Gastroesophageal sphincter (tissue), 3 donors: ENCODE measurements at regions not wholly inside any gene's neighbourhood (a gene's known extent, or its start where the extent isn't known, plus 50 kb on each side); places are given as distances from the start of the nearest gene placed in this dataset.

Experiments
- CTCF ChIP-seq, 4 experiments: fragments of 200-600 bp in 2 of 4; fragments of 450-650 bp in 2 of 4; sonication (generic) in 1 of 4; IDR thresholded peaks; one replicate each; pipeline ENCODE4 v1.5.1; 2017 to 2019; ENCODE audit warnings: antibody characterized with exemption in 4 of 4, mild to moderate bottlenecking in 2 of 4, moderate library complexity in 2 of 4
- EP300 ChIP-seq: sonication (generic); formaldehyde crosslinking; IDR thresholded peaks from one replicate; pipeline ENCODE4 v1.6.1; 2017; ENCODE audit warnings: antibody characterized with exemption, mild to moderate bottlenecking
- POLR2A ChIP-seq, 2 donors: fragments of 450-650 bp; IDR thresholded peaks; one replicate each; pipeline ENCODE4 v1.6.1; 2017; ENCODE audit warnings: antibody characterized with exemption in 2 of 2, mild to moderate bottlenecking in 2 of 2, moderate library complexity in 1 of 2
- POLR2AphosphoS5 ChIP-seq: sonication (generic); formaldehyde crosslinking; IDR thresholded peaks from one replicate; pipeline ENCODE4 v1.6.1; 2017; ENCODE audit warnings: antibody characterized with exemption

DNA sequence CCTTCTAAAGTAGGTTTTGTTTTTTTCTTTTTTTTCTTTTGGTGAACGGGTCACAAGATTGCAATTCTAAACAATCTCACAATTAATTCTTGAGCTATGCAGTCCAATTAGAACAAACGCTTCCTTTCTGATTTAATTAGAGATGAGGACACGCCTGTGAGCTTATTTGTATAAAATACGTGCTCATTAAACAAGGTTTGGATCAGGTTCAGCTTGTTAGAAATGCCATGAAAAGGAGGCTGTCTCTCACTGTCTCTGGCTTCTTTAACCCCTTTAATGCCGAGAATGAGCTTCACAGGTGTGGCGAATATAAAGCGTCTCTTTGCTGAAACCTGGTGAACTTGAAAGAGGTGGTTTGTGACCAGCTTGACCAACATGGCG lies 191.8 kb downstream of the GAS1 start:
- no peak for TF ChIP-seq CTCF (IDR thresholded peaks at IDR 0.05)
- TF ChIP-seq POLR2A (IDR thresholded peaks at IDR 0.05), result no peak
- no peak for TF ChIP-seq POLR2AphosphoS5
- no peak for TF ChIP-seq EP300
